H1 (cell line): ENCODE measurements at regions not wholly inside any gene's neighbourhood (a gene's known extent, or its start where the extent isn't known, plus 50 kb on each side); places are given as distances from the start of the nearest gene placed in this dataset.

ENCODE experiments used
- CBX5 ChIP-seq: fragments of 300-800, 300-1000 bp; sonication (generic); IDR thresholded peaks from 2 replicates; pipeline ENCODE4 v1.7.1; 2016; ENCODE audit warnings: antibody characterized with exemption, low read length, low read depth
- HDAC2 ChIP-seq, 2 experiments: fragments of 300-600 bp in 1 of 2; sonication (generic) in 1 of 2; IDR thresholded peaks; 2 replicates each; pipeline ENCODE4 v1.6.1; 2011 to 2012; ENCODE audit warnings: low read depth in 2 of 2, low read length in 2 of 2, mild to moderate bottlenecking in 2 of 2, moderate library complexity in 2 of 2, borderline replicate concordance in 1 of 2, inconsistent platforms in 1 of 2
- TF ChIP-seq, protein P1 (sequence below): IDR thresholded peaks from 2 replicates; pipeline ENCODE4 v1.6.1; 2012; ENCODE audit warnings: low read length, inconsistent platforms

DNA sequence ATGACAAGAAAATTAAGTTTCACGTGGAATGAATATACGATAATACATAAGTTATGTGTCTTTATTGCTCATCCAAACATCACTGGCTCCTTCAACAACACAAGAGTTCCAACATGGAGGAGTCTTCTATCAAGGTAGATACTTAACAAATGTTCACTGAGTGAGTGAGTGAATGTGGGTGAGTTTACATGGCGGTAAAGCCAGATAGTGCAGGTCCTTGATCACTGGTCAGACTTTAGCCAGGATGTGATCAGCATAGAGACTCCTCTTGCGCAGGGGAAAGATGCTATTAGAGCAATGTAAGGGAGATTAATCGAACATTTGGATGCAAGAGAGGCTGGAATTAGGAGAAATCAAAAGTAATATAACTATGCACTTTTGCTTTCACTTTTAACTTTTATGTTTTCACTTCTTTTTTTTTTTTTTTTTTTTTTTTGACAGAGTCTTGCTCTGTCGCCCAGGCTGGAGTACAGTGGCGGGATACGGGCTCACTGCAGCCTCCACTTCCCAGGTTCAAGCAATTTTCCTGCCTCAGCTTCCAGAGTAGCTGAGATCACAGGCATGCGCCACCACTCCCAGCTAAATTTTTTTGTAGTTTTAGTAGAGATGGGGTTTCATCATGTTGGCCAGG, 249.0 kb upstream of the ID2 start (continued):
- TF ChIP-seq HDAC2 (IDR thresholded peaks at IDR 0.05; ENCODE audit: borderline replicate concordance in 1 of 2, low read depth in 2 of 2, low read length in 2 of 2) (no peak), CBX5 (no peak)
- TF ChIP-seq, protein P1, sequence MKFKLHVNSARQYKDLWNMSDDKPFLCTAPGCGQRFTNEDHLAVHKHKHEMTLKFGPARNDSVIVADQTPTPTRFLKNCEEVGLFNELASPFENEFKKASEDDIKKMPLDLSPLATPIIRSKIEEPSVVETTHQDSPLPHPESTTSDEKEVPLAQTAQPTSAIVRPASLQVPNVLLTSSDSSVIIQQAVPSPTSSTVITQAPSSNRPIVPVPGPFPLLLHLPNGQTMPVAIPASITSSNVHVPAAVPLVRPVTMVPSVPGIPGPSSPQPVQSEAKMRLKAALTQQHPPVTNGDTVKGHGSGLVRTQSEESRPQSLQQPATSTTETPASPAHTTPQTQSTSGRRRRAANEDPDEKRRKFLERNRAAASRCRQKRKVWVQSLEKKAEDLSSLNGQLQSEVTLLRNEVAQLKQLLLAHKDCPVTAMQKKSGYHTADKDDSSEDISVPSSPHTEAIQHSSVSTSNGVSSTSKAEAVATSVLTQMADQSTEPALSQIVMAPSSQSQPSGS, result no peak
